ENCODE measurements at regions not wholly inside any gene's neighbourhood (a gene's known extent, or its start where the extent isn't known, plus 50 kb on each side); places are given as distances from the start of the nearest gene placed in this dataset.
A peak's percentile ranks its signal among the peaks of the same experiment; 100 is the strongest.
"Not testable (repeated sequence)": the region's sequence is repeated elsewhere in the genome, so short reads cannot be mapped to it uniquely, and the experiment has no call there.

- not testable (repeated sequence) for DNase-seq (ENCODE audit: low spot score)
Measured at GRCh38 chrX:150125045-150125444, 186.8 kb upstream of the EOLA2 start.

GRCh38 chrX:150127216-150127615 lies 188.9 kb upstream of the EOLA2 start:
- DNase-seq (ENCODE audit: low spot score) = no peak

GRCh38 chrX:150143721-150144440 lies 205.6 kb upstream of the EOLA2 start:
- DNase-seq (ENCODE audit: low spot score) = no peak

GRCh38 chrX:150146271-150146896 lies 208.1 kb upstream of the EOLA2 start:
- peak; percentile 43 for DNase-seq (ENCODE audit: low spot score)

GRCh38 chrX:150148749-150149672 lies 210.7 kb upstream of the EOLA2 start:
- DNase-seq (ENCODE audit: low spot score) = peak; percentile 21

- no peak for DNase-seq (ENCODE audit: low spot score)
Measured at GRCh38 chrX:150150076-150150779, 211.9 kb upstream of the EOLA2 start.

- DNase-seq (ENCODE audit: low spot score) = no peak
Measured at GRCh38 chrX:150150780-150151125, 212.4 kb upstream of the MAMLD1 start.

GRCh38 chrX:150152036-150152435 lies 211.1 kb upstream of the MAMLD1 start:
- DNase-seq (ENCODE audit: low spot score) = no peak

GRCh38 chrX:150152546-150152945 lies 210.6 kb upstream of the MAMLD1 start:
- no peak for DNase-seq (ENCODE audit: low spot score)

- peak; percentile 82 for DNase-seq (ENCODE audit: low spot score)
Measured at GRCh38 chrX:150155436-150156035, 207.6 kb upstream of the MAMLD1 start.

- no peak for DNase-seq (ENCODE audit: low spot score)
Measured at GRCh38 chrX:150156615-150157014, 206.5 kb upstream of the MAMLD1 start.

GRCh38 chrX:150157291-150157690 lies 205.8 kb upstream of the MAMLD1 start:
- DNase-seq (ENCODE audit: low spot score) = no peak

GRCh38 chrX:150158554-150159332 lies 204.4 kb upstream of the MAMLD1 start:
- DNase-seq (ENCODE audit: low spot score) = no peak

- no peak for DNase-seq (ENCODE audit: low spot score)
Measured at GRCh38 chrX:150159537-150159936, 203.6 kb upstream of the MAMLD1 start.

GRCh38 chrX:150160656-150161055 lies 202.5 kb upstream of the MAMLD1 start:
- no peak for DNase-seq (ENCODE audit: low spot score)

- DNase-seq (ENCODE audit: low spot score) = no peak
Measured at GRCh38 chrX:150161193-150161592, 201.9 kb upstream of the MAMLD1 start.

- DNase-seq (ENCODE audit: low spot score) = peak; percentile 63
Measured at GRCh38 chrX:150162141-150162540, 201.0 kb upstream of the MAMLD1 start.

GRCh38 chrX:150163221-150163930 lies 199.7 kb upstream of the MAMLD1 start:
- no peak for DNase-seq (ENCODE audit: low spot score)

- DNase-seq (ENCODE audit: low spot score) = no peak
Measured at GRCh38 chrX:150163956-150164726, 199.0 kb upstream of the MAMLD1 start.
